HCT116 (cell line): ENCODE measurements at regions not wholly inside any gene's neighbourhood (a gene's known extent, or its start where the extent isn't known, plus 50 kb on each side); places are given as distances from the start of the nearest gene placed in this dataset.
A peak's percentile ranks its signal among the peaks of the same experiment; 100 is the strongest.

Source experiments
- ATAC-seq: fragments of 200-7000 bp; cut with Tn5 transposase; 2 replicates; pipeline ENCODE4 v1.9.1; 2020; ENCODE audit warnings: mild to moderate bottlenecking, moderate library complexity
- BruUV-seq: library from RNA; stranded (reverse); fragments of 400-500 nt; replicated peaks from 2 replicates; lab custom pipeline; 2021; lab: Mats Ljungman, UMichigan
- CTCF ChIA-PET: fragments of 300-600 bp; sonication (Branson Sonifier 250); formaldehyde crosslinking; loops from one replicate; lab custom pipeline; 2021; ENCODE audit warnings: antibody characterized with exemption; lab: Charles Lee
- POLR2A ChIA-PET: fragments of 300-600, 350-600 bp; sonication (Branson Sonifier 250); formaldehyde crosslinking; loops from one replicate; lab custom pipeline; 2021; ENCODE audit warnings: antibody characterized with exemption; lab: Charles Lee
- RAD21 ChIA-PET, 2 experiments: fragments of 300-600 bp; sonication (Branson Sonifier 250); formaldehyde crosslinking; loops; one replicate each; lab custom pipeline; 2023; ENCODE audit warnings: low total read pairs in 2 of 2; ENCODE audit not compliant: uncharacterized antibody in 2 of 2, unreplicated experiment in 2 of 2, low non-redundant PET in 1 of 2; lab: Charles Lee
- DNase-seq: peaks from one replicate; pipeline ENCODE4 v3.0.0-alpha.2; 2010; ENCODE audit warnings: low read depth, low spot score
- H2AFZ ChIP-seq: fragments of 200-600 bp; shearing (Covaris generic), sonication (generic); 2 replicates; pipeline ENCODE4 v1.6.1; 2017; ENCODE audit warnings: low read depth, mixed run types, mixed read lengths, antibody characterized with exemption, low read length; ENCODE audit not compliant: poor library complexity, severe bottlenecking
- H3K27ac ChIP-seq: 2 replicates; pipeline ENCODE4 v1.5.1; 2012; ENCODE audit warnings: low read depth, low read length
- H3K27me3 ChIP-seq: fragments of 200-600 bp; sonication (generic); 2 replicates; pipeline ENCODE4 v1.6.1; 2016; ENCODE audit warnings: mixed run types, low read length, mixed read lengths; ENCODE audit not compliant: insufficient read depth
- H3K36me3 ChIP-seq, 2 experiments: fragments of 200-500 bp in 1 of 2; fragments of 200-600 bp in 1 of 2; sonication (Bioruptor generic) in 1 of 2; sonication (generic) in 1 of 2; 2 replicates each; pipeline versions ENCODE4 v1.5.1 to v1.6.1; 2014 to 2016; ENCODE audit warnings: low read length in 2 of 2, inconsistent platforms in 1 of 2, mixed read lengths in 1 of 2, mixed run types in 1 of 2; ENCODE audit not compliant: insufficient read depth in 2 of 2, control insufficient read depth in 1 of 2
- H3K4me1 ChIP-seq, 2 experiments: fragments of 200-600 bp in 1 of 2; sonication (generic) in 1 of 2; 2 replicates each; pipeline versions ENCODE4 v1.5.1 to v1.6.1; 2012 to 2017; ENCODE audit warnings: low read length in 2 of 2, inconsistent platforms in 1 of 2, mild to moderate bottlenecking in 1 of 2, mixed read lengths in 1 of 2, mixed run types in 1 of 2, moderate library complexity in 1 of 2; ENCODE audit not compliant: insufficient read depth in 2 of 2, control insufficient read depth in 1 of 2
- H3K4me2 ChIP-seq: fragments of 200-600 bp; sonication (generic); 2 replicates; pipeline ENCODE4 v1.6.1; 2017; ENCODE audit warnings: mixed run types, low read length, mixed read lengths
- H3K4me3 ChIP-seq, 2 experiments: fragments of 200-600 bp in 1 of 2; sonication (generic) in 1 of 2; replicated peaks in 1 of 2; 2 replicates each; pipeline ENCODE4 v1.5.1; 2011 to 2016; ENCODE audit warnings: low read length in 2 of 2, control low read depth in 1 of 2, low read depth in 1 of 2, mild to moderate bottlenecking in 1 of 2, mixed read lengths in 1 of 2, mixed run types in 1 of 2
- H3K79me2 ChIP-seq: fragments of 200-600 bp; sonication (generic); 2 replicates; pipeline ENCODE4 v1.6.1; 2017; ENCODE audit warnings: mild to moderate bottlenecking, mixed run types, low read length, moderate library complexity, mixed read lengths; ENCODE audit not compliant: insufficient read depth
- H3K9ac ChIP-seq: fragments of 200-600 bp; sonication (generic); 2 replicates; pipeline ENCODE4 v1.6.1; 2016; ENCODE audit warnings: low read length, mixed read lengths
- H3K9me2 ChIP-seq: fragments of 200-600 bp; sonication (generic), shearing (Covaris generic); 2 replicates; pipeline ENCODE4 v1.6.1; 2017; ENCODE audit warnings: mixed run types, mild to moderate bottlenecking, moderate library complexity; ENCODE audit not compliant: insufficient read depth
- H3K9me3 ChIP-seq, 2 experiments: fragments of 200-500 bp in 1 of 2; fragments of 200-600 bp in 1 of 2; sonication (Bioruptor generic) in 1 of 2; sonication (generic) in 1 of 2; 2 replicates each; pipeline ENCODE4 v1.6.1; 2014 to 2017; ENCODE audit warnings: low read length in 2 of 2, mixed read lengths in 2 of 2, inconsistent platforms in 1 of 2, low read depth in 1 of 2, mild to moderate bottlenecking in 1 of 2, mixed run types in 1 of 2, moderate library complexity in 1 of 2; ENCODE audit not compliant: control insufficient read depth in 1 of 2, insufficient read depth in 1 of 2
- H4K20me1 ChIP-seq: fragments of 200-600 bp; sonication (generic), shearing (Covaris generic); 2 replicates; pipeline ENCODE4 v1.6.1; 2017; ENCODE audit warnings: mixed run types, mild to moderate bottlenecking, moderate library complexity; ENCODE audit not compliant: insufficient read depth
- EGR1 ChIP-seq: IDR thresholded peaks from 2 replicates; pipeline ENCODE4 v1.6.1; 2012; ENCODE audit warnings: low read depth
- ELF1 ChIP-seq: IDR thresholded peaks from 2 replicates; pipeline ENCODE4 v1.6.1; 2012; ENCODE audit warnings: low read depth, borderline replicate concordance
- EZH2 ChIP-seq: fragments of 200-600 bp; sonication (generic); IDR thresholded peaks from 2 replicates; pipeline ENCODE4 v1.6.1; 2017; ENCODE audit warnings: antibody characterized with exemption, mixed run types
- EZH2phosphoT487 ChIP-seq: fragments of 200-600 bp; IDR thresholded peaks from 2 replicates; pipeline ENCODE4 v1.6.1; 2018; ENCODE audit warnings: antibody characterized with exemption, borderline replicate concordance
- JUND ChIP-seq: IDR thresholded peaks from 2 replicates; pipeline ENCODE4 v1.6.1; 2012
- YY1 ChIP-seq: IDR thresholded peaks from 2 replicates; pipeline ENCODE4 v1.6.1; 2011; ENCODE audit warnings: low read length, low read depth, moderate library complexity, mild to moderate bottlenecking; ENCODE audit not compliant: insufficient replicate concordance; ENCODE audit errors: extremely low read depth
- ZFX ChIP-seq: fragments of 450-650 bp; IDR thresholded peaks from 2 replicates; pipeline ENCODE4 v1.6.1; 2017
- intact Hi-C: fragments of 100-400 bp; cut with micrococcal nuclease; formaldehyde crosslinking; loops from 2 replicates; pipeline ENCODE4 v1.10.0; 2022

GRCh38 chr6:27139756-27140579 lies 107.5 kb upstream of the PRSS16 start:
- Histone ChIP-seq H3K4me1 (peaks cover 5 to 6% of the 10 kb centered on the region in 2 experiments; a peak in 3 of 4 replicates), H3K9me2 (no peaks in the 10 kb centered on the region), H3K4me3 (no peak overlapping the region), H3K79me2 (no peaks in the 10 kb centered on the region), H4K20me1 (no peaks in the 10 kb centered on the region), H3K4me2 (no peak overlapping the region), H3K27ac (no peak overlapping the region), H3K36me3 (no peaks in the 10 kb centered on the region), H3K27me3 (no peaks in the 10 kb centered on the region), H3K9me3 (no peaks in the 10 kb centered on the region), H2AFZ (no peak overlapping the region), H3K9ac (no peak overlapping the region)
- ChIA-PET RAD21 (no interaction called here), POLR2A (interaction anchor here (0.7 to 1.1 kb wide), 2 partner anchors 10 to 668 kb away, joined by 3 to 5 read pairs; a partner anchor contains a TSS), CTCF (no interaction called here)
- TF ChIP-seq YY1 (no peak), ZFX (no peak), ELF1 (no peak), EZH2phosphoT487 (no peak), EZH2 (no peak), EGR1 (no peak)
- no TSS peak for BruUV-seq
- DNase-seq (no peak), ATAC-seq (no peak)
- intact Hi-C loops, result no loop called here

- ChIA-PET CTCF (no interaction called here), POLR2A (interaction anchor here (1.1 kb wide), 1 partner anchor 667 kb away, joined by 3 read pairs; a partner anchor contains a TSS), RAD21 (no interaction called here)
- Histone ChIP-seq H3K9me2 (no peaks in the 10 kb centered on the region), H3K79me2 (0 out of 2 replicates have a peak, but pooled peaks cover 4% of the 10 kb centered on the region), H3K9me3 (no peaks in the 10 kb centered on the region), H3K36me3 (no peaks in the 10 kb centered on the region), H3K4me1 (peaks cover 7 to 15% of the 10 kb centered on the region in 2 experiments; a peak in 3 of 4 replicates), H3K27me3 (no peaks in the 10 kb centered on the region), H3K9ac (no peak overlapping the region), H4K20me1 (no peaks in the 10 kb centered on the region), H2AFZ (no peak overlapping the region), H3K4me3 (no peak overlapping the region), H3K4me2 (no peak overlapping the region), H3K27ac (peak overlapping the region; percentile 0; the same call in 1 of the 2 replicates)
- ATAC-seq (no peak), DNase-seq (no peak)
- intact Hi-C loops, result no loop called here
- TF ChIP-seq JUND, result no peak
- no TSS peak for BruUV-seq
These were observed 106.4 kb upstream of the PRSS16 start for GRCh38 chr6:27140999-27141528.
